ENCODE measurements at regions not wholly inside any gene's neighbourhood (a gene's known extent, or its start where the extent isn't known, plus 50 kb on each side); places are given as distances from the start of the nearest gene placed in this dataset.

DNA sequence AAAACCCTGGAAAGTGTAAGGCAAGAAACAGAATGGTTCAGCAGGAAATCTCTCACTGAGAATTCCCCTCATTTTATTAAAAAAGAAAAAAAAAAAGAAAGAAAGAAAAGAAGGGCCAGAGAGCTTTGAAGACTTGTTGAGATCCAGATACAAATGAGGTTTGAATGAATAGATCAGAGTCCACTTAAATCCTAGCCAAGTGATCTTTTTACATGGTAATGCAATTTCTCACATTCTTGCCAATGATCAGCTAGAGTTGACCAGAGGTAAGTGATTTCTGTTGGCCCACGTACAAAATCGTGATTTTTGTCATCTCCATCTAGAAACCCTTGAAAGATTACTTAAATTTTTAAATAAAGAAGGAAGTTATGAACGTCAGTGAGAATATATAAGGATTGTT, 261.5 kb upstream of the PCSK5 start:
- Histone ChIP-seq H3K27me3 (ENCODE audit: insufficient read depth, low read depth) (no peaks in the 10 kb centered on the region), H3K4me2 (no peak overlapping the region), H3K27ac (no peak overlapping the region), H3K36me3 (ENCODE audit: insufficient read depth) (no peaks in the 10 kb centered on the region), H2AFZ (ENCODE audit: low read depth) (no peak overlapping the region), H3K9ac (no peak overlapping the region), H3K4me1 (ENCODE audit: low read depth, poor library complexity, severe bottlenecking) (no peaks in the 10 kb centered on the region), H4K20me1 (ENCODE audit: insufficient read depth) (no peaks in the 10 kb centered on the region), H3K4me3 (IDR thresholded peaks at IDR 0.05; ENCODE audit: insufficient read depth, low read depth, low read length) (no peak overlapping the region), H3K79me2 (ENCODE audit: insufficient read depth, low read depth) (no peaks in the 10 kb centered on the region)
- no peak for TF ChIP-seq CTCF (conservative IDR thresholded peaks at IDR 0.05; ENCODE audit: low read depth, low read length)

DNA sequence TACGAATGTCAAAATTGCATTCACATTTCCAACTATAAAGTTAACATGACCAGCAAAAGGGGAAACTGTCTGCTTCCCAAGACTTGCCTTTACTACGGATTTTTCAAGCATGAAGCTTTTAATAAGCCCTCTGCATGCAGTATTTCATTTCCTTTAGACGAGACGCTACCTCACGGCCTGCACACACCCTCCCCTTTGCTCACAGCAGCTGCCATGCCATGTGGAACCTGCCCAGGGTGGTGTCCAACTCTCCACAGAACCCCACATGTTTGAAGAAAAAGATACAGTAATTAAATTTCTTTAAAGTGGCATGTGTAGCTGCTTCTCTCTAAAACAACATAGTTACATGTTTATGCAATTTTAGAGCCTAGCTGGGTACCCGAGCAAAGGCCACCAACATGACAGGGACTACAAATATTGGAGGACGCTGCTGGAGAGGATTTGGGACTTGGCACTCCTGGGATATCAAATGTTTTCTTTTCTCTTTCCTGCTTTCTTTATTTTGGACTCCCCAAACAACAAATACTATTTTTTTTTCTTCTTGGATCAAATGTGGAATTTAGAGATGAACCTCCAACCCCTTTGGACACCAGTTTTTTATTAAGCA, 256.9 kb upstream of the PCSK5 start:
- Histone ChIP-seq H3K9ac (no peak overlapping the region), H4K20me1 (ENCODE audit: insufficient read depth) (no peaks in the 10 kb centered on the region), H3K4me2 (no peak overlapping the region), H2AFZ (ENCODE audit: low read depth) (no peak overlapping the region), H3K4me1 (ENCODE audit: low read depth, poor library complexity, severe bottlenecking) (no peaks in the 10 kb centered on the region), H3K36me3 (ENCODE audit: insufficient read depth) (no peaks in the 10 kb centered on the region), H3K79me2 (ENCODE audit: insufficient read depth, low read depth) (no peaks in the 10 kb centered on the region), H3K27me3 (ENCODE audit: insufficient read depth, low read depth) (no peaks in the 10 kb centered on the region), H3K27ac (no peak overlapping the region), H3K4me3 (IDR thresholded peaks at IDR 0.05; ENCODE audit: insufficient read depth, low read depth, low read length) (no peak overlapping the region)
- TF ChIP-seq CTCF (conservative IDR thresholded peaks at IDR 0.05; ENCODE audit: low read depth, low read length) = no peak

GRCh38 chr9:75636427-75637045, 253.9 kb upstream of the PCSK5 start:
- H2AFZ ChIP-seq (ENCODE audit: low read depth) = no peak overlapping the region
- H3K4me1 ChIP-seq (ENCODE audit: low read depth, poor library complexity, severe bottlenecking) = no peaks in the 10 kb centered on the region
- H3K27ac ChIP-seq = no peak overlapping the region
- no peaks in the 10 kb centered on the region for H3K27me3 ChIP-seq (ENCODE audit: insufficient read depth, low read depth)
- H3K9ac ChIP-seq = no peak overlapping the region
- H3K4me2 ChIP-seq = no peak overlapping the region
- H3K79me2 ChIP-seq (ENCODE audit: insufficient read depth, low read depth) = no peaks in the 10 kb centered on the region
- H4K20me1 ChIP-seq (ENCODE audit: insufficient read depth) = no peaks in the 10 kb centered on the region
- no peaks in the 10 kb centered on the region for H3K36me3 ChIP-seq (ENCODE audit: insufficient read depth)
- H3K4me3 ChIP-seq (IDR thresholded peaks at IDR 0.05; ENCODE audit: insufficient read depth, low read depth, low read length) = no peak overlapping the region
- no peak for TF ChIP-seq CTCF (conservative IDR thresholded peaks at IDR 0.05; ENCODE audit: low read depth, low read length)

DNA sequence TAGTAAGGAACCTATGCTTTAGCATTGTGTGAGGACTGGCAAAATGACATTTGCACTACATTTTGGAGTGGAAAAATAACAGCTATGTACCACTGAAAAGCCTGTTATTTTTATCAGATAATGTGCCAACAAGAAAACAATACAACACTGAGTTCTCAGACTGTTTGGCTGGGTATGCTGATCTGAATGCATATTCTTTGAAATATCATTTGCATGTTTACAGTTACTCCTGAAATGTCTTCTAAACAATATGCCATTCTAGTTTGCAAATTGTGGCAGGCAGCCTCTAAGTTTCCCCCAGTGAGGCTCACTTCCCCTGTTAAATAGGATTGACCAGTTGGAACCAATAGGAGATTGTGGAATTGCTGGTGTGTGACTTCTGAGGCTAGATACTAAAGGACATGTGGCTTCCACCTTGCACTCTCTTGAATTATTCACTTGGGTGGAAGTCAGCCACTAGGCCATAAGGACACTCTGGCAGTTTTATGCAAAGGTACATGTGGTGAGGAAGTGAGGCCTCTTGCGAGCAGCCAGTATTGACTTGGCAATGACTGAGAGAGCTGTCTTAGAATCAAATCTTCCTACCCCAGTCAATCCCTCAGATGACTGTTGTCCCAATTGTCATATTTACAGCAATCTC, 250.4 kb upstream of the PCSK5 start:
- Histone ChIP-seq H2AFZ (ENCODE audit: low read depth) (no peak overlapping the region), H3K27ac (no peak overlapping the region), H3K4me2 (no peak overlapping the region)

More for the DNA sequence above, 250.4 kb upstream of the PCSK5 start:
- Histone ChIP-seq H3K27me3 (ENCODE audit: insufficient read depth, low read depth) (no peaks in the 10 kb centered on the region), H3K36me3 (ENCODE audit: insufficient read depth) (no peaks in the 10 kb centered on the region), H4K20me1 (ENCODE audit: insufficient read depth) (no peaks in the 10 kb centered on the region), H3K79me2 (ENCODE audit: insufficient read depth, low read depth) (no peaks in the 10 kb centered on the region), H3K4me1 (ENCODE audit: low read depth, poor library complexity, severe bottlenecking) (no peaks in the 10 kb centered on the region), H3K9ac (no peak overlapping the region), H3K4me3 (IDR thresholded peaks at IDR 0.05; ENCODE audit: insufficient read depth, low read depth, low read length) (no peak overlapping the region)
- TF ChIP-seq CTCF (conservative IDR thresholded peaks at IDR 0.05; ENCODE audit: low read depth, low read length) = no peak
